Ishikawa (cell line): ENCODE measurements at regions not wholly inside any gene's neighbourhood (a gene's known extent, or its start where the extent isn't known, plus 50 kb on each side); places are given as distances from the start of the nearest gene placed in this dataset.

Experiments
- CEBPB ChIP-seq: IDR thresholded peaks from 2 replicates; pipeline ENCODE4 v1.6.1; 2012
- CREB1 ChIP-seq: IDR thresholded peaks from 2 replicates; pipeline ENCODE4 v1.6.1; 2012; ENCODE audit warnings: low read depth
- EGR1 ChIP-seq: IDR thresholded peaks from 2 replicates; pipeline ENCODE4 v1.6.1; 2012
- EP300 ChIP-seq: IDR thresholded peaks from 2 replicates; pipeline ENCODE4 v1.6.1; 2012; ENCODE audit warnings: borderline replicate concordance
- FOXM1 ChIP-seq: IDR thresholded peaks from 2 replicates; pipeline ENCODE4 v1.6.1; 2012; ENCODE audit warnings: low read depth, borderline replicate concordance
- MAX ChIP-seq: IDR thresholded peaks from 2 replicates; pipeline ENCODE4 v1.6.1; 2012
- NFIC ChIP-seq: IDR thresholded peaks from 2 replicates; pipeline ENCODE4 v1.6.1; 2012
- RAD21 ChIP-seq: IDR thresholded peaks from 2 replicates; pipeline ENCODE4 v1.6.1; 2012; ENCODE audit warnings: low read depth
- REST ChIP-seq: IDR thresholded peaks from 2 replicates; pipeline ENCODE4 v1.6.1; 2012; ENCODE audit warnings: low read depth, mild to moderate bottlenecking
- TAF1 ChIP-seq: IDR thresholded peaks from 2 replicates; pipeline ENCODE4 v1.6.1; 2012; ENCODE audit warnings: low read depth, mild to moderate bottlenecking
- TCF12 ChIP-seq: IDR thresholded peaks from 2 replicates; pipeline ENCODE4 v1.6.1; 2012; ENCODE audit warnings: low read depth
- TEAD4 ChIP-seq: IDR thresholded peaks from 2 replicates; pipeline ENCODE4 v1.6.1; 2012
- USF1 ChIP-seq: IDR thresholded peaks from 2 replicates; pipeline ENCODE4 v1.6.1; 2012
- YY1 ChIP-seq: IDR thresholded peaks from 2 replicates; pipeline ENCODE4 v1.6.1; 2012; ENCODE audit warnings: low read depth
- ZBTB7A ChIP-seq: IDR thresholded peaks from 2 replicates; pipeline ENCODE4 v1.6.1; 2012; ENCODE audit warnings: low read depth

- TF ChIP-seq RAD21 (peak; percentile 71), EP300 (no peak)
Observed at GRCh38 chr3:102235679-102236078, 199.1 kb upstream of the ZPLD1 start.

GRCh38 chr3:102237181-102237580 is 197.6 kb upstream of the ZPLD1 start:
- no peak for TF ChIP-seq USF1
- no peak for TF ChIP-seq FOXM1
- TF ChIP-seq YY1: no peak
- TF ChIP-seq REST: no peak
- TF ChIP-seq MAX: no peak
- no peak for TF ChIP-seq NFIC
- TF ChIP-seq CEBPB: no peak
- no peak for TF ChIP-seq EP300
- TF ChIP-seq EGR1: no peak
- TF ChIP-seq TCF12: no peak
- TF ChIP-seq CREB1: no peak
- no peak for TF ChIP-seq RAD21
- no peak for TF ChIP-seq TAF1
- no peak for TF ChIP-seq TEAD4
- TF ChIP-seq ZBTB7A: no peak

- TF ChIP-seq RAD21 (no peak), TCF12 (no peak), ZBTB7A (no peak), USF1 (no peak), EGR1 (no peak), FOXM1 (no peak), CREB1 (no peak), NFIC (no peak), CEBPB (no peak), YY1 (no peak), TEAD4 (no peak), MAX (no peak), TAF1 (no peak), EP300 (no peak), REST (no peak)
Observed at GRCh38 chr3:102237838-102238237, 197.0 kb upstream of the ZPLD1 start.

GRCh38 chr3:102238362-102238761 is 196.5 kb upstream of the ZPLD1 start:
- TF ChIP-seq REST (no peak), RAD21 (no peak), USF1 (no peak), EGR1 (no peak), EP300 (no peak), ZBTB7A (no peak), FOXM1 (no peak), TCF12 (no peak), MAX (no peak), CREB1 (no peak), NFIC (no peak), YY1 (no peak), TAF1 (no peak), TEAD4 (no peak), CEBPB (no peak)
